HepG2 (cell line): ENCODE measurements at regions not wholly inside any gene's neighbourhood (a gene's known extent, or its start where the extent isn't known, plus 50 kb on each side); places are given as distances from the start of the nearest gene placed in this dataset.
A peak's percentile ranks its signal among the peaks of the same experiment; 100 is the strongest.

Experiments used
- ATAC-seq: fragments of 200-7000 bp; cut with Tn5 transposase; 3 replicates; pipeline ENCODE4 v1.9.1; 2020; ENCODE audit warnings: mild to moderate bottlenecking, moderate library complexity
- BruUV-seq: library from RNA; stranded (reverse); fragments of 400-500 nt; replicated peaks from 2 replicates; lab custom pipeline; 2021; lab: Mats Ljungman, UMichigan
- CTCF ChIA-PET: fragments of 300-600 bp; formaldehyde crosslinking; extraction: SDS; loops from one replicate; lab custom pipeline; 2021; ENCODE audit warnings: low total read pairs, inconsistent platforms, low intra/inter-chr PET ratio; lab: Yijun Ruan, JAX
- POLR2A ChIA-PET: fragments of 350-600 bp; sonication (Branson Sonifier 250); formaldehyde crosslinking; loops from one replicate; lab custom pipeline; 2020; ENCODE audit warnings: antibody characterized with exemption, inconsistent platforms; lab: Yijun Ruan, JAX
- DNase-seq: peaks from one replicate; pipeline ENCODE4 v3.0.0-alpha.2; 2015; ENCODE audit warnings: low spot score
- FAIRE-seq: peaks from 3 replicates; lab custom pipeline; 2011; peaks lifted over from hg19 to GRCh38; lab: Jason Lieb, UNC
- H2AFZ ChIP-seq: one replicate; pipeline ENCODE4 v1.6.1; 2011; ENCODE audit warnings: low read length, inconsistent platforms
- H3K27ac ChIP-seq: fragments of 300-600 bp; 3 replicates; pipeline ENCODE4 v1.8.0; 2011; ENCODE audit warnings: mixed run types, mild to moderate bottlenecking, mixed read lengths, low read length, inconsistent platforms; ENCODE audit not compliant: insufficient read depth; ENCODE audit errors: extremely low read length
- H3K27me3 ChIP-seq, 2 experiments: fragments of 200-600 bp in 1 of 2; 2 replicates in 1 of 2; 3 replicates in 1 of 2; pipeline versions ENCODE4 v1.6.0 to v1.8.0; 2011; ENCODE audit warnings: low read length in 2 of 2, mild to moderate bottlenecking in 2 of 2, moderate library complexity in 2 of 2, inconsistent platforms in 1 of 2; ENCODE audit not compliant: insufficient read depth in 2 of 2, control insufficient read depth in 1 of 2
- H3K36me3 ChIP-seq, 2 experiments: fragments of 200-600 bp in 1 of 2; replicated peaks in 1 of 2; 2 replicates in 1 of 2; 3 replicates in 1 of 2; pipeline versions ENCODE4 v1.5.1 to v1.8.0; 2011; ENCODE audit warnings: low read length in 2 of 2, inconsistent platforms in 1 of 2; ENCODE audit not compliant: insufficient read depth in 2 of 2, control insufficient read depth in 1 of 2
- H3K4me1 ChIP-seq: 2 replicates; pipeline ENCODE4 v1.5.1; 2012; ENCODE audit warnings: low read length, inconsistent platforms; ENCODE audit not compliant: insufficient read depth
- H3K4me2 ChIP-seq: 2 replicates; pipeline ENCODE4 v1.6.0; 2011; ENCODE audit warnings: low read depth, low read length, inconsistent platforms
- H3K4me3 ChIP-seq, 3 experiments: fragments of 200-600 bp in 1 of 3; sonication (generic), shearing (Covaris generic) in 1 of 3; replicated peaks in 1 of 3; 2 replicates each; pipeline ENCODE4 v1.5.1; 2011 to 2016; ENCODE audit warnings: low read length in 3 of 3, inconsistent platforms in 2 of 3, low read depth in 2 of 3, mild to moderate bottlenecking in 2 of 3, control low read depth in 1 of 3, mixed read lengths in 1 of 3; ENCODE audit not compliant: insufficient read depth in 1 of 3
- H3K79me2 ChIP-seq: one replicate; pipeline ENCODE4 v1.6.1; 2011; ENCODE audit warnings: low read length, inconsistent platforms; ENCODE audit not compliant: insufficient read depth
- H3K9ac ChIP-seq: 2 replicates; pipeline ENCODE4 v1.6.0; 2011; ENCODE audit warnings: mild to moderate bottlenecking, low read depth, low read length, inconsistent platforms; ENCODE audit not compliant: insufficient read depth
- H3K9me3 ChIP-seq: 2 replicates; pipeline ENCODE4 v1.5.1; 2012; ENCODE audit warnings: mild to moderate bottlenecking, low read length
- H4K20me1 ChIP-seq: 2 replicates; pipeline ENCODE4 v1.6.0; 2011; ENCODE audit warnings: inconsistent platforms, mild to moderate bottlenecking, low read length, moderate library complexity; ENCODE audit not compliant: insufficient read depth
- ADNP ChIP-seq: sonication (generic); formaldehyde crosslinking; IDR thresholded peaks from 2 replicates; pipeline ENCODE4 v1.4.0; 2020; ENCODE audit warnings: missing genetic modification reagents
- ATF1 ChIP-seq: IDR thresholded peaks from 2 replicates; pipeline ENCODE4 v1.6.1; 2016; ENCODE audit warnings: mild to moderate bottlenecking, control low read depth
- JARID2 ChIP-seq: sonication (generic); formaldehyde crosslinking; IDR thresholded peaks from 2 replicates; pipeline ENCODE4 v1.8.1; 2023; ENCODE audit warnings: missing genetic modification reagents, inconsistent platforms; ENCODE audit not compliant: insufficient replicate concordance
- KDM5A ChIP-seq: fragments of 200-600 bp; sonication (generic); IDR thresholded peaks from 2 replicates; pipeline ENCODE4 v1.7.0; 2018; ENCODE audit warnings: antibody characterized with exemption, mild to moderate bottlenecking, low read length, borderline replicate concordance
- KLF15 ChIP-seq: sonication (generic); formaldehyde crosslinking; IDR thresholded peaks from 2 replicates; pipeline ENCODE4 v1.8.1; 2023; ENCODE audit warnings: borderline replicate concordance, mild to moderate bottlenecking, inconsistent platforms, missing genetic modification reagents, mixed read lengths
- PAXIP1 ChIP-seq: sonication (generic); formaldehyde crosslinking; conservative IDR thresholded peaks from 2 replicates; pipeline ENCODE4 v1.4.0; 2020; ENCODE audit warnings: mild to moderate bottlenecking, missing genetic modification reagents, moderate library complexity
- PBX3 ChIP-seq: sonication (generic); formaldehyde crosslinking; IDR thresholded peaks from 2 replicates; pipeline ENCODE4 v1.8.1; 2023; ENCODE audit warnings: missing genetic modification reagents, inconsistent platforms, borderline replicate concordance
- PREB ChIP-seq: sonication (generic); formaldehyde crosslinking; IDR thresholded peaks from 2 replicates; pipeline ENCODE4 v1.4.0; 2020; ENCODE audit warnings: missing genetic modification reagents
- SALL1 ChIP-seq: sonication (generic); formaldehyde crosslinking; IDR thresholded peaks from 2 replicates; pipeline ENCODE4 v1.8.0; 2022; ENCODE audit warnings: mild to moderate bottlenecking, missing genetic modification reagents
- SMAD3 ChIP-seq: sonication (generic); formaldehyde crosslinking; IDR thresholded peaks from 2 replicates; pipeline ENCODE4 v1.4.0; 2020; ENCODE audit warnings: missing genetic modification reagents
- SOX13 ChIP-seq, 3 experiments: fragments of 450-650 bp in 1 of 3; sonication (generic) in 1 of 3; formaldehyde crosslinking in 1 of 3; IDR thresholded peaks in 2 of 3; conservative IDR thresholded peaks in 1 of 3; 2 replicates each; pipeline versions ENCODE4 v1.5.0 to v1.6.1; 2016 to 2020; ENCODE audit warnings: antibody characterized with exemption in 1 of 3, mild to moderate bottlenecking in 1 of 3, missing compliant biosample characterization in 1 of 3, missing genetic modification reagents in 1 of 3, moderate library complexity in 1 of 3
- TRIM22 ChIP-seq: fragments of 450-650 bp; IDR thresholded peaks from 2 replicates; pipeline ENCODE4 v1.6.1; 2017
- ZNF331 ChIP-seq: sonication (generic); formaldehyde crosslinking; IDR thresholded peaks from 2 replicates; pipeline ENCODE4 v1.4.0; 2020; ENCODE audit warnings: missing genetic modification reagents
- ZNF460 ChIP-seq: sonication (generic); formaldehyde crosslinking; IDR thresholded peaks from 2 replicates; pipeline ENCODE4 v1.5.1; 2020; ENCODE audit warnings: missing genetic modification reagents, mild to moderate bottlenecking, borderline replicate concordance
- ZNF816 ChIP-seq: sonication (generic); formaldehyde crosslinking; IDR thresholded peaks from 2 replicates; pipeline ENCODE4 v1.8.0; 2022; ENCODE audit warnings: missing genetic modification reagents, mild to moderate bottlenecking, borderline replicate concordance
- WGBS: methylation state at CpG from one replicate; pipeline ENCODE4 v1.1.6; 2017; ENCODE audit warnings: low lambda C conversion rate; 5-methylcytosine and 5-hydroxymethylcytosine counted together
- in situ Hi-C: cut with HindIII; loops from 2 replicates; pipeline ENCODE4 v1.10.0; 2017; ENCODE audit warnings: low pct_unique_long_range_greater_than_20kb; ENCODE audit not compliant: extremely low pct_ligation_motif_present
- intact Hi-C: fragments of 100-400 bp; cut with micrococcal nuclease; formaldehyde crosslinking; loops from one replicate; pipeline ENCODE4 v1.10.0; 2022; ENCODE audit not compliant: unreplicated experiment

GRCh38 chr4:123477711-123478209 lies 81.2 kb downstream of the SPRY1 start (continued):
- no peak for TF ChIP-seq SMAD3 (CRISPR knock-in tag)
- TF ChIP-seq ZNF331 (CRISPR knock-in tag): no peak
- no peak for TF ChIP-seq KDM5A
- TF ChIP-seq ATF1 (CRISPR knock-in tag): peak; percentile 48; the same call in 1 of the 2 replicates
- no peak for TF ChIP-seq ADNP (CRISPR knock-in tag)
- peak; percentile 70 for TF ChIP-seq SALL1 (CRISPR knock-in tag)
- TF ChIP-seq SOX13 (IDR thresholded peaks at IDR 0.05): 0 out of 2 replicates have a peak, but pooled peaks have one; percentile 16
- TF ChIP-seq SOX13 (CRISPR knock-in tag; conservative IDR thresholded peaks at IDR 0.05 in 1 of 2, IDR thresholded peaks at IDR 0.05 in 1 of 2): no peak; a peak in 1 of 4 replicates
- TF ChIP-seq ZNF816 (CRISPR knock-in tag): peak; percentile 44; the same call in 1 of the 2 replicates

GRCh38 chr4:123478859-123479345 lies 82.3 kb downstream of the SPRY1 start:
- peak; percentile 100 for DNase-seq
- in situ Hi-C loops: loop anchor here (5.0 kb wide), 1 partner anchor 82 kb away; the partner anchor contains the start of gene SPRY1
- 0% methylated on average over 6 of the region's 6 CpGs for WGBS
- peak; percentile 97 for TF ChIP-seq PAXIP1 (CRISPR knock-in tag)
- no peak for TF ChIP-seq TRIM22
- TF ChIP-seq PBX3 (CRISPR knock-in tag): no peak
- TF ChIP-seq PREB (CRISPR knock-in tag): no peak
- no peak for TF ChIP-seq KLF15 (CRISPR knock-in tag)
- TF ChIP-seq JARID2: no peak
- peak; percentile 46; the same call in 1 of the 2 replicates for TF ChIP-seq ZNF460 (CRISPR knock-in tag)

More at GRCh38 chr4:123478859-123479345, 82.3 kb downstream of the SPRY1 start:
- H3K4me3 ChIP-seq: peak overlapping the region in 2 of 3 experiments; percentile 30 to 45; a peak in 2 of 6 replicates
- POLR2A ChIA-PET: interaction anchor here (1.0 to 4.8 kb wide), 17 partner anchors 10 to 86 kb away, joined by 3 to 56 read pairs (median 8); partner anchors contain the start of gene SPRY1
- FAIRE-seq (peak; percentile 90), ATAC-seq (peak; percentile 98)
- peak overlapping the region; percentile 81 for H3K4me2 ChIP-seq
- no peaks in the 10 kb centered on the region for H3K79me2 ChIP-seq
- H3K27me3 ChIP-seq: no peaks in the 10 kb centered on the region
- H3K27ac ChIP-seq: peak overlapping the region; percentile 89
- intact Hi-C loops: loop anchor here (1.0 to 2.0 kb wide), 11 partner anchors 26 to 180 kb away; no protein-coding TSS in a partner anchor
- no peaks in the 10 kb centered on the region for H3K36me3 ChIP-seq
- CTCF ChIA-PET: no interaction called here
- H3K9ac ChIP-seq: peak overlapping the region; percentile 74
- BruUV-seq: no TSS peak
- H3K9me3 ChIP-seq: no peaks in the 10 kb centered on the region
- peaks cover 75% of the 10 kb centered on the region for H3K4me1 ChIP-seq
- no peaks in the 10 kb centered on the region for H4K20me1 ChIP-seq
- no peak overlapping the region for H2AFZ ChIP-seq
